Heart left ventricle (tissue), 16 donors: ENCODE measurements at regions not wholly inside any gene's neighbourhood (a gene's known extent, or its start where the extent isn't known, plus 50 kb on each side); places are given as distances from the start of the nearest gene placed in this dataset.

Experiments used
- ATAC-seq, 4 donors: fragments of 200-7000 bp; cut with Tn5 transposase; one replicate each; pipeline ENCODE4 v1.9.1; 2020 to 2022; ENCODE audit warnings: moderate library complexity in 4 of 4, mild to moderate bottlenecking in 3 of 4, moderate number of reproducible peaks in 1 of 4
- DNase-seq, 5 donors: peaks; one replicate each; pipeline ENCODE4 v3.0.0-alpha.2; 2020
- H3K27ac ChIP-seq, 12 donors: fragments of 200-600 bp; sonication (generic) in 4 of 12; one replicate each; pipeline versions ENCODE4 v1.5.0 to v1.8.0; 2016 to 2022; ENCODE audit warnings: mild to moderate bottlenecking in 2 of 12
- H3K27me3 ChIP-seq, 9 donors: fragments of 200-600 bp; sonication (generic) in 2 of 9; one replicate each; pipeline versions ENCODE4 v1.5.1 to v1.8.0; 2016 to 2022; ENCODE audit warnings: mild to moderate bottlenecking in 3 of 9
- H3K36me3 ChIP-seq, 9 donors: fragments of 200-600 bp; sonication (generic) in 2 of 9; one replicate each; pipeline versions ENCODE4 v1.5.0 to v1.8.0; 2018 to 2022; ENCODE audit warnings: mild to moderate bottlenecking in 2 of 9
- H3K4me1 ChIP-seq, 12 donors: fragments of 200-600 bp; sonication (generic) in 4 of 12; one replicate each; pipeline versions ENCODE4 v1.5.0 to v1.8.0; 2016 to 2022; ENCODE audit warnings: mild to moderate bottlenecking in 3 of 12
- H3K4me3 ChIP-seq, 12 donors: fragments of 200-600 bp; sonication (generic) in 4 of 12; one replicate each; pipeline versions ENCODE4 v1.5.0 to v1.8.0; 2017 to 2022; ENCODE audit warnings: mild to moderate bottlenecking in 9 of 12, moderate library complexity in 4 of 12
- H3K9me3 ChIP-seq, 12 donors: fragments of 200-600 bp; sonication (generic) in 4 of 12; one replicate each; pipeline versions ENCODE4 v1.5.0 to v1.8.0; 2016 to 2022; ENCODE audit warnings: mild to moderate bottlenecking in 1 of 12
- CTCF ChIP-seq, 12 donors: fragments of 200-600 bp; sonication (generic) in 4 of 12; IDR thresholded peaks; one replicate each; pipeline versions ENCODE4 v1.5.0 to v1.8.0; 2018 to 2022; ENCODE audit warnings: antibody characterized with exemption in 12 of 12, mild to moderate bottlenecking in 5 of 12
- POLR2A ChIP-seq, 2 donors: fragments of 450-650 bp; IDR thresholded peaks; one replicate each; pipeline ENCODE4 v1.6.1; 2017; ENCODE audit warnings: antibody characterized with exemption in 2 of 2, mild to moderate bottlenecking in 2 of 2, moderate library complexity in 2 of 2
- WGBS, 4 donors: extraction: QIAGEN DNeasy Blood & Tissue Kit in 2 of 4; methylation state at CpG; one replicate each; pipeline versions ENCODE4 v1.1.5 to v1.1.7; 2013 to 2018; 5-methylcytosine and 5-hydroxymethylcytosine counted together
- intact Hi-C, 10 donors: fragments of 100-400 bp; cut with DNase I; formaldehyde crosslinking; loops; one replicate each; pipeline versions ENCODE4 v1.11.1 to v1.14.2; 2022
- donor health status: ischemic (EF 13 %, LVEDD 7.1; RV severe dilation, severe dysfunction).
- donor health status: healthy with polysubstance abuse.
- donor health status: DM: no; HTN: yes; CAD: no.
- donor health status: DM: no; HTN: no; CAD: no.
- donor health status: ischemic (EF 25% LVEDD 6.9; RV normal size, moderate dysfunction).
- donor health status: ischemic (EF 25% LVEDD 5.7; RV mildly dilated, moderate dysfunction).
- donor health status: healthy.
- donor health status: DM: yes; HTN: yes; CAD: no.
- donor health status: ischemic (EF 35%, LVEDD 5.7; RV mildly dilated, moderate dysfunction).
- donor health status: nonischemic (EF 11% LVEDD 7.7; RV severe dilation, severe dysfunction).
- donor health status: DM: yes; HTN: yes; CAD: no.
- donor health status: PGD.
- donor health status: ischemic (EF 29% LVEDD 5.4; RV normal size, mild dysfunction).
- donor health status: nonischemic (EF 23%, LVEDD 6.1; RV moderate dilation, normal function).

- WGBS, 4 donors: 83 to 85% (median 84%) methylated on average over 5 of the region's 5 CpGs
- Histone ChIP-seq H3K9me3 (no peaks in the 10 kb centered on the region), H3K4me3 (no peak overlapping the region), H3K4me1 (no peaks in the 10 kb centered on the region), H3K27me3 (no peaks in the 10 kb centered on the region), H3K36me3 (no peaks in the 10 kb centered on the region), H3K27ac (no peak overlapping the region)
- intact Hi-C loops: no loop called here
- ATAC-seq (no peak), DNase-seq (no peak)
- TF ChIP-seq CTCF (IDR thresholded peaks at IDR 0.05) (no peak), POLR2A (IDR thresholded peaks at IDR 0.05) (no peak)
Measured at GRCh38 chr16:61274211-61274610, 762.0 kb downstream of the CDH8 start.

DNA sequence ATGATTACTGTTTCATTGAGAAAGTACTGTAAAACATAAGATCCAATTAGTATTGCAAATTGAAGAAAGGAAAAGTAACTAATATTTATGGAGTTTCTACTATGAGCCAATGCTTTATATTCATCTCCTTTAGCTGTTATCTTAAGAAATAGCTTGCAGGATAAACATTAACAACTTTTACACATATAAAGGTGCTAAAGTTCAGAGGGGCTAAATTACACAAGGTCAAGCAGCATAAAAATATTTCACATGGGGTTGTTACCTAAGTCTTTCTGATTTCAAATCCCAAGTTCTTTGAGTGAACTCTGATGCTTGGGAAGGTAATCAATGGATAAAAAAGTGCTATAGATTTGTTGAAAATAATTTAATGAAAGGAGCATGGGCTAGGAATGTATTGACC, 765.5 kb downstream of the CDH8 start:
- Histone ChIP-seq H3K27ac (no peak overlapping the region), H3K4me1 (no peaks in the 10 kb centered on the region), H3K36me3 (no peaks in the 10 kb centered on the region), H3K4me3 (no peak overlapping the region), H3K27me3 (peaks cover 0 to 3% (median 0%) of the 10 kb centered on the region in 9 donors), H3K9me3 (no peaks in the 10 kb centered on the region)
- intact Hi-C loops: no loop called here
- TF ChIP-seq CTCF (IDR thresholded peaks at IDR 0.05) (no peak), POLR2A (IDR thresholded peaks at IDR 0.05) (no peak)
- ATAC-seq (no peak), DNase-seq (no peak)

DNA sequence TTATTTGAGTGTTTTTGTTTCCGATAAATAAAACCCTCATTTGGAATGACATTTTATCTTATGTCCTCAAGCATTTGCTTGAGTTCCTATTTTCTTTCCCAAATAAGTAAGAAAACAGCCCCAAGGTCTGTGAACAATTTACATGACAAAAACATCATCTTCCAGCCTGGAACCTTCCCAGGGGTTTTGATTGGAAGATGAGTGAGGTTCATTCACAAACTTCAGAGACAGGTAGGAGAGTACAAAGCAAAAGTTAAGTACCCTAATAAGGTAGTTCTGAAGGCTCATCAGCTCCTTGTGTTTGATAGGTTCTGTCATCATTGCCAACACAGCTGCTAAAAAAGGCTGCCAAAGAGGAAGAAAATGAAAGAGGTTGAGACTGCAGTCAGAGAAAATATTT, 772.8 kb downstream of the CDH8 start:
- Histone ChIP-seq H3K9me3 (no peaks in the 10 kb centered on the region), H3K27me3 (peaks cover 0 to 3% (median 0%) of the 10 kb centered on the region in 9 donors), H3K27ac (no peak overlapping the region), H3K36me3 (no peaks in the 10 kb centered on the region), H3K4me3 (no peak overlapping the region), H3K4me1 (no peaks in the 10 kb centered on the region)
- intact Hi-C loops: no loop called here
- DNase-seq (no peak), ATAC-seq (no peak)
- TF ChIP-seq CTCF (IDR thresholded peaks at IDR 0.05): no peak
- TF ChIP-seq POLR2A (IDR thresholded peaks at IDR 0.05): no peak
- 93 to 97% (median 95%) methylated on average over 1 of the region's 1 CpG for WGBS, 4 donors

DNA sequence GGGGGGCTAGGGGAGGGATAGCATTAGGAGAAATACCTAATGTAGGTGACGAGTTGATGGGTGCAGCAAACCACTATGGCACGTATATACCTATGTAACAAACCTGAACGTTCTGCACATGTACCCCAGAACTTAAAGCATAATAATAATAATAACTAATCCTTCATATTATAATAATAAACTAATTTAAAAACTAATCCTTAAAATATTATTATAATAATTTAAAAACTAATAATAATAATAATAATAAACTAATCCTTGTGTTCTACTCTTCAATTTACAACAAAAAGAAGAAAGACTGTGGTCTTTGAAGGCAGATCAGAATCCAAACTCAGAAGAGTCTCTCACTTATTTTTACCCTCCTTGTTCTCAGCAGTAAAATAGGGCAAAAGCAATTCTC, 774.9 kb downstream of the CDH8 start:
- 86 to 96% (median 89%) methylated on average over 3 of the region's 3 CpGs for WGBS, 4 donors
- Histone ChIP-seq H3K27ac (no peak overlapping the region), H3K36me3 (no peaks in the 10 kb centered on the region), H3K9me3 (no peaks in the 10 kb centered on the region), H3K4me1 (no peaks in the 10 kb centered on the region), H3K27me3 (no peaks in the 10 kb centered on the region), H3K4me3 (no peak overlapping the region)
- DNase-seq (no peak), ATAC-seq (no peak)
- intact Hi-C loops: no loop called here
- no peak for TF ChIP-seq POLR2A (IDR thresholded peaks at IDR 0.05)
- no peak for TF ChIP-seq CTCF (IDR thresholded peaks at IDR 0.05)
